Fibroblast of skin of scalp (primary cell): ENCODE measurements at regions not wholly inside any gene's neighbourhood (a gene's known extent, or its start where the extent isn't known, plus 50 kb on each side); places are given as distances from the start of the nearest gene placed in this dataset.

Experiments used
- DNase-seq: peaks from one replicate; pipeline ENCODE4 v3.0.0-alpha.2; 2013

DNA sequence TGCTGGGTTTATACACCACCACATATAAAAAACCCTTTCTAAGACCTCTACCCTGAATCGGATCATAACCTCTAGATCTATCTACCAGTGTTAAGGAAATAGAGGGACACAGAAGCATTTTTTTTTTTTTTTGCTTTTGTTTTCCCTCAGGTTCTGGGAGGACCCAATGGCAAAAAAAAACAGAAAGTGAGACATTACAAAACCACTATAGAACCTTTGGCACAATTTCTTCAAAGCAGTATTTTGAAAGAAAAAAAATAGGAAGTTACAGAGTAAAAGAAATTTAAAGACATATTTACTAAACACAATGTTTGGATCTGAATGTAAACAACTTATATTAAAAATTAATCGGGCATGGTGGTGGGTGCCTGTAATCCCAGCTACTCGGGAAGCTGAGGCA is 1258.7 kb upstream of the GJE1 start:
- DNase-seq = no peak

DNA sequence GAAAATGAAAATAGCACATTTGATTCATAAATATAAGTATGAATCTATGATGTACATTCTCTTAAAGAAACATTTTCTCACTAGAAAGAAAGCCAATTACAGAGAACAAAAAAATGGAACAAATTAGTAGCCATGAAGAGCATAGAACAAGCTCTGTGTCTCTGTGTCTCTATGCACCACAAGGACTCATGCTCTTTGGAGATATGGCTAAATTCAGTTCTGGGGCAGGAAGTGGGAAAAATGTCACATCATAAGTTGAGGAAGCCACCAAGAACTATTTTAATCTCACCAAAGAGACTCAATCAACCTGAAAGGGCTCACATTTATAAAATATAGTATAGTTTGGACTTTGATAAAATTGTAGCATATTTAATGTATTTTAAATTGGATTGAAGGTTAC is 1259.8 kb upstream of the GJE1 start:
- no peak for DNase-seq

DNA sequence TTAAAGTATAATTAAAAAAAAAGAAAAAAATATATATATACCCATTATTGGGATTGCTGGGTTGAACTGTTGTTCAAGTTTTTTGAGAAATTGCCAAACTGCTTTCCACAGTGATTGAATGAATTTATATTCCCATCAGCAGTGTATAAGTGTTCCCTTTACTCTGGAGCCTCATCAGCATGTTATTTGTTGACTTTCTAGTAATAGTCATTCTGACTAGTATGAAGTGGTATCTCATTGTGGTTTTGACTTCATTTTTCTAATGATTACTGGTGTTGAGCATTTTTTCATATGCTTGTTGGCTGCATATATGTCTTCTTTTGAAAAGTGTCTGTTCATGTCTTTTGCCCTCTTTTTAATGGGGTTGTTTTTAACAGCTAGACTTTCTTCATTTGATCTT is 1260.8 kb upstream of the GJE1 start:
- peak; percentile 80 for DNase-seq

GRCh38 chr6:140867336-140867735 is 1265.4 kb upstream of the GJE1 start:
- DNase-seq = no peak

DNA sequence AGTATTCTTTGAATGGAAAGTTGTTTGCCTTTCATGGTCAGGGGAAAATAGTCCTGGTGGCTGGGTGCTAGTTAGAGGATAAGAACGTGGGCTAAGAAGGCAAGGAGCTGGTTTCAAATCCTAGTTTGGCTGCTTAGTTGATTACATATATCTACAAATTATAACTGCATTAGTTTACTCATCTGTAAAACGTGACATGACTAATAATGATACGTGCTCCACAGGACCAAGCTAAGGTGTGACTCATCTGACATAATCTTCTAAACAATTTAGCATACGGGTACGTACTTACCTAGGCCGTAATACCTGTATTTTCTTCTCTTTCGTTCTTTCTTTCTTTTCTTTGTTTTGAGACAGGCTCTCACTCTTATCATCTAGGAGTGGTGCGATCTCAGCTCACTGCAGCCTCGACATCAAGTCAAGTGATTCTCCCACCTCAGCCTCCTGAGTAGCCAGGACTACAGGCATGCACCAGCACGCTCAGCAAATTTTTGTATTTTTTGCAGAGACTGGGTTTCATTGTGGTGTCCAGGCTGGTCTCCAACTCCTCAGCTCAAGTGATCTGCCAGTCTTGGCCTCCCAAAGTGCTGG is 1274.2 kb upstream of the GJE1 start:
- DNase-seq = no peak

DNA sequence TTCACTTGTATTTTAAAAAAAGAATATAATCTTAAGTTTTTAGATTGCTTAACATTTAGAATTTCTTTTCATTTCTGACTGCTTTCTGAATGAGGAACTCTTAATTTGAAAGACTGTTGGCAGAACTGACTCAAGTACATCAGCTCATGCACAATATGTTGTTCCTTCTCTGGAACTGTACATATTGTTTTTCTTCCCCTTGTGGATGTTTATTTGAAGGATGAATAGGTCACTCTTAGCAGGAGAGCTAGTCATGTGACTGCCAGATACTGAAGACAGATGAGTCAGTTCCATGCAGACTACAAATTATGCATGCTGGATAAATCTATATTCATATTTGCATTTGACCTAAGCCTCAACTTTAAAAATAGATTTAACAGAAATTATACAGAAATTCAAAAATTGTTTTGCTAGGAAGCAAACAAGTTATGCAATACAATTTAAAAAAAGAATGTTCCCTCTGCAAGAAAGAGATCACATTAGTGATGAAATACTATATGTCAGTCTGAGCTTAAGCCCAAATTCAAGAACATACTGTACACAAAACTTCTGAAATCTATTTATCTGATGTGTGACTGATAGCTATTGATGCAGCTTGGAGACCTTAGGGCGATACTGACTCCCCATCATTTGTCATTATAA is 1274.9 kb upstream of the GJE1 start:
- DNase-seq = peak; percentile 95

GRCh38 chr6:140855520-140855919 is 1277.2 kb upstream of the GJE1 start:
- no peak for DNase-seq

- DNase-seq = no peak
Measured at GRCh38 chr6:140854318-140854717, 1278.4 kb upstream of the GJE1 start.

DNA sequence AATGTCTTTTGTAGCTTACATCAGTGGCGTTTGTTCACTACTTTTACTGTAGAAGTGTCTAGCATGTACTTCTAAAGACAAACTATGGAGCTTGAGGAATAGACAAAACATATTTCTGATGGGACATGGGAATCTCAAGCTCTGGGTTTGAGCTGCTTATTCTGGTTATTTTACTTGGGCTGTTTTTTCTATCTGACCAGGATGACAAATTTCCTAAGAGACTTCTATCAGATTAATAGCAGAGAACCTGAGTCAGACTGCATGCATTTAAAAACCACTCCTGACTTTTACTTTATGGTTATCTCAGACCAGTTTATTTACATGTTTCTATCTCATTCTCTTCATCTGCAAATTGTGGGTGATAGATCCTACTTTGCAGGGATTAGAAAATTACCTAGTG is 1282.3 kb upstream of the GJE1 start:
- peak; percentile 84 for DNase-seq

- DNase-seq = peak; percentile 46
Measured at GRCh38 chr6:140849456-140849855, 1283.3 kb upstream of the GJE1 start.

GRCh38 chr6:140847262-140847645 is 1285.5 kb upstream of the GJE1 start:
- no peak for DNase-seq

- peak; percentile 76 for DNase-seq
Measured at GRCh38 chr6:140846503-140847261, 1286.0 kb upstream of the GJE1 start.

DNA sequence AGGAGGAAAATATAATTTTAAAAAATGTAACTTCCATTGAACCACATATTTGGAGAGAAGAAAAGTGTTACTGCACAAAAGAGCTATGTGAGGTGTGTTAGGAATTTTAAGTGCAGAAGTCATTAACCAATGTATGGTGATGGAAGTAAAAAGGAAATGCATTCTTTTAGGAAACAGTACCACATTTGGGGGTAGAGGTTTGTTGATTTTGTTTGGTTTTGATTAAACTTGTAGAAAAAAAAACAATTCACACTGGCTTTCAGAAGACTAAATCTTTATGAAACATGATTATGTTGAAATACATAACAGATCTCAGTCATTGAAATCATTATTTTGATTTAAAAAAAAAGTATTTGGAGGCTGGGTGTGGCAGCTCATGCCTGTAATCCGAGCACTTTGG is 1287.0 kb upstream of the GJE1 start:
- DNase-seq = peak; percentile 73

DNA sequence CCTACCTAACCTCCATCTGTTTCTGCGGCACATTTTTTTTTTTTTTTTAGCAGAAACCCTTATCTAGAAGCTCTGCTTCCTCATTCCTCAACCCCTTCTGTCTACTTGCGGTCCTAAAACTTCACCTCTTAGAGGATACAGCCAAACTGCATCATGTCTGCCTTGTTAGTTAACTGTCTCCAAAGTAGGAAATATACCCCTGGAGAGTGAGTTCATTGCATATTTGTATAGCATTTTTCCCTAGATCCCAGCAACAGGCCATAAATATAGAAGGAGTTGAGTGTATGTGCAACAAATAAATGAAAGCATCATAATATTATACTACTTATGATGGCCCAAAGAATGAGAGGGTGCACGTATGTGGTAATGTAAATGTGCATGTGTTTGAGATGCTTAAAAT is 1288.6 kb upstream of the GJE1 start:
- DNase-seq = no peak

DNA sequence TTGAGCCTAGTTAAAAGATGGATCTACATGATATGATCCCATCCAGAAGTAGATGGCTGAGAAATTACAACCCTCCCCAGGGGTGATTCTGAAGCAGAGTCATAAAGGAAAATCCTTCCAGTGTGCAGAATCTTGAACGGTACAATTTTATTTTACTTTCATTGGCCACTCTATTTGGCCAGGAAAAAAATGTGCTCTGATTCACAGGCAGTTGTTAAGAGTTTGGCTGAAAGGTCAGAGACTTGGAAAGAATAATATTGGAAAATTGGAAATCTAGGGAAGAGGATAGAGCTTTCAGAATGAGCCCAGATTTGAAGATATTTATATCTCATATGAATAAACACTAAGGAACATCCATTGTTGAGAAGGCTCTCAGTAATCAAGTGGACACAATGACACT is 1299.3 kb upstream of the GJE1 start:
- DNase-seq = no peak

DNA sequence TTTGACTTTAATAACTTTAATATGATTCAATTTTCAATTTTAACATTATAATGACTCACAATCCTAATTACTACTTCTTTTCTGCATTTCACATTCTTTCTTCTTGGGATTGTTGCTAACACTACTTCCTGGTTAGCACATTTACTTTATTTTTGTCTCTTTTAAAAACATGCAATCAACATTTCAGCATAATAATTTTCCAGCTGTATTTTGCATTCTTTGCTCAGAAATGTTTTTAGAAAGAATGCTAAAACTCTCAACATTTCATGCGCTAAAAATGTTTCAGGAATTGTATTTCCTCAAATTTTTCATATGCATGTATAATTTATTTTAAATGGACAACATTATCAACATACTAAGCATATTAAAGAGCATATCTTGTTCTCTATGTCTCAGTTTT is 1302.1 kb upstream of the GJE1 start:
- DNase-seq = peak; percentile 54

GRCh38 chr6:140828856-140829255 is 1303.9 kb upstream of the GJE1 start:
- no peak for DNase-seq

DNA sequence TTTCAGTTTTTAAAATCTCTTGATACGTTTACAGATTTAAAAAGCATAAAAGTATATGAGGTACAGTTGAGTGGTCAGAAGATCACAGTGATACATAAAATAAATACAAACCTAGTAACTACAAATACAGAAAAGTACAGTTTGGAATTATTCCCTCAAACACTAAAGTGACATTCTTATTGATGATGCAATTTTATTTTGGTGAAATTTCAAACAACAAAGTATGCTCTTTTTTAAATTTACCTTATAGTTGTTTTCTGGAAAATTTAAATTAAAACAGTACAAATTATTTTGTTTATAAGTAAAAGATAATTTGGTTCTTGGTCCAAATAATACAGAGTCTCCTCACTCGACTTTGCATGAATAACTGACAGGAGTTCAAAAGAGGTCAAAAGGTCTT is 1305.1 kb upstream of the GJE1 start:
- no peak for DNase-seq

DNA sequence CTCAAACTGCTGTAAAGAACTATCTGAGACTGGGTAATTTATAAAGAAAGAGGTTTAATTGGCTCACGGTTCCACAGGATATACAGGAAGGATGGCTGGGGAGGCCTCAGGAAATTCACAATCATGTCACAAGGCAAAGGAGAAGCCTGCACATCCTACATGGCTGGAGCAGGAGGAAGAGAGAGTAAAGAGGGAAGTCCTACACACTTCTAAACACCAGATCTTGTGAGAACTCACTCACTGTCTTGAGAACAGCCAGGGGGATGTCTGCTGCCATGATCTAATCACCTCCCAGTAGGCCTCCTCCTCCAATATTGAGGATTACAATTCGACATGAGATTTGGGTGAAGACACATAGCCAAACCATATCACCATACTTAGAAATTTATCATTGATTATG is 1307.0 kb upstream of the GJE1 start:
- DNase-seq = no peak

- DNase-seq = no peak
Measured at GRCh38 chr6:140824595-140824994, 1308.1 kb upstream of the GJE1 start.

DNA sequence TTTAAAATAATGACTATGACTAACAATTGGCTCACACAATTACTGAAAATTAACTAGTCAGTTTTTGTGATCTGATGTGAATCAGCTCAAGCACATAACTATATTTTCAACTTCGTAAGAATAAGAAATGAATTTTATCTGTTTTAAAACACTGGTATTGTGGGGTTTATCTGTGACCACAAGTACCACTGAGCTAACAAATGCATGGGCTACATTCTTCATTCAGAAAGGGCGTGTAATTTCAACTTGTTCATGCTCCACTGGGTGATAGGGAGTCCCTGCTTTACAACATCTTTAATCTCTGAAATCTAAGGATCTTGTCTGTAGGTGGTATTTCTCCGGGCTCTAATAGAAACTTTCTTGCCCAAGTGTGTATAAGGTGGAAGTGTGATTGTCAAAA is 1311.5 kb upstream of the GJE1 start:
- no peak for DNase-seq

DNA sequence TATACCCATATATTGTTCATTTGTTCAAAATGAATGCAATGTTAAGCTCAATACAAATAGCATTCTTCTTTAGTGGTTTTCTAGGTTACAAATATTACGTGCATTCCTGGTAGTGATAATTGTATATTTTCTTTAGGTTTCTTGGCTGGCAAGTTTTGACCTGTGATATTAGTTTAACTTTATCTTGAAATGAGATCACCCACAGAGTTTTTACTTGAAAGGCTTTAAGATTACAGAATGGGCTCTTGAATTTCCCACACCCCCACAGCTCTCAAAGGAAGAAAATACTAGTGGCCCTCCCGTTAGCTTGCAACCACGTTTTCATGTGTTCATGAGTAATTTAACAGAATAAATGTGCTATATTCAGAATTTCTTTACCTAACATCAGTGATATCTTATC is 1315.5 kb upstream of the GJE1 start:
- no peak for DNase-seq

GRCh38 chr6:140816681-140817080 is 1316.0 kb upstream of the GJE1 start:
- no peak for DNase-seq

DNA sequence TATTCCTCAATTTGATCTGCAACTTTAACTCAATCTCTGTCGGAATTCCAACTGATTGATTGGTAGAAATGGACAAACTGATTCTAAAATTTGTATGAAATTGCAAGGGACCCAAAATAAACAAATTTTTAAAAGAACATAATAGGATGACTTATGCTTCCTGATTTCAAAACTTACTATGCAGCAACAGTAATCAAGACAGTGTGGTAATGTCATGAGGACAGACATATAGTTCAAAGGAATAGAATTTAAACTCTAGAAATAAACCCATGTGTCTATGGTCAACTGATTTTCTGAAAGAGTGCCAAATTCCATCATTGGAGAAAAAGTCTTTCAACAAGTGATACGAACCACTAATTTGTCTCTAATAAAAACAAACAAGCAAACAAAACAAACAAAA is 1320.1 kb upstream of the GJE1 start:
- DNase-seq = no peak
